Osteoblast (primary cell): ENCODE measurements at regions not wholly inside any gene's neighbourhood (a gene's known extent, or its start where the extent isn't known, plus 50 kb on each side); places are given as distances from the start of the nearest gene placed in this dataset.
"Not testable (repeated sequence)": the region's sequence is repeated elsewhere in the genome, so short reads cannot be mapped to it uniquely, and the experiment has no call there.

Experiments
- DNase-seq: peaks from one replicate; pipeline ENCODE4 v3.0.0; 2011; ENCODE audit warnings: low spot score, mixed read lengths; ENCODE audit not compliant: insufficient read length; ENCODE audit errors: missing footprints
- H2AFZ ChIP-seq: 2 replicates; pipeline ENCODE4 v1.6.0; 2011; ENCODE audit warnings: mild to moderate bottlenecking, low read length
- H3K27ac ChIP-seq: 2 replicates; pipeline ENCODE4 v1.5.1; 2011; ENCODE audit warnings: mild to moderate bottlenecking, low read depth, low read length, moderate library complexity
- H3K27me3 ChIP-seq: 2 replicates; pipeline ENCODE4 v1.6.0; 2012; ENCODE audit warnings: mild to moderate bottlenecking, control low read depth, inconsistent platforms, low read length, moderate library complexity; ENCODE audit not compliant: insufficient read depth
- H3K36me3 ChIP-seq: 2 replicates; pipeline ENCODE4 v1.5.1; 2011; ENCODE audit warnings: mild to moderate bottlenecking, low read length, control low read depth, moderate library complexity; ENCODE audit not compliant: insufficient read depth
- H3K4me1 ChIP-seq: 2 replicates; pipeline ENCODE4 v1.5.1; 2011; ENCODE audit warnings: mild to moderate bottlenecking, low read length, control low read depth, moderate library complexity; ENCODE audit not compliant: insufficient read depth
- H3K4me2 ChIP-seq: 2 replicates; pipeline ENCODE4 v1.6.0; 2011; ENCODE audit warnings: mild to moderate bottlenecking, low read length; ENCODE audit not compliant: insufficient read depth
- H3K4me3 ChIP-seq: fragments of 200-600 bp; sonication (generic); 3 replicates; pipeline ENCODE4 v1.5.1; 2012; ENCODE audit warnings: mild to moderate bottlenecking, low read length, inconsistent platforms; ENCODE audit not compliant: insufficient read depth
- H3K79me2 ChIP-seq: 2 replicates; pipeline ENCODE4 v1.6.0; 2012; ENCODE audit warnings: mild to moderate bottlenecking, low read length, control low read depth, inconsistent platforms; ENCODE audit not compliant: insufficient read depth
- H3K9me3 ChIP-seq: 2 replicates; pipeline ENCODE4 v1.5.1; 2011; ENCODE audit warnings: low read depth, low read length, control low read depth
- H4K20me1 ChIP-seq: 2 replicates; pipeline ENCODE4 v1.6.0; 2012; ENCODE audit warnings: mild to moderate bottlenecking, low read length, control low read depth; ENCODE audit not compliant: insufficient read depth
- CTCF ChIP-seq: IDR thresholded peaks from 2 replicates; pipeline ENCODE4 v1.5.1; 2011; ENCODE audit warnings: mild to moderate bottlenecking, low read depth, low read length, moderate library complexity; ENCODE audit errors: extremely low read depth

GRCh38 chr7:12030116-12030515 is 181.0 kb upstream of the TMEM106B start:
- H2AFZ ChIP-seq = no peak overlapping the region
- H3K36me3 ChIP-seq = no peaks in the 10 kb centered on the region
- DNase-seq = no peak
- no peak overlapping the region for H3K27ac ChIP-seq
- H3K9me3 ChIP-seq = no peaks in the 10 kb centered on the region
- peaks cover 5% of the 10 kb centered on the region for H3K4me1 ChIP-seq
- TF ChIP-seq CTCF = no peak
- H4K20me1 ChIP-seq = no peaks in the 10 kb centered on the region
- no peaks in the 10 kb centered on the region for H3K27me3 ChIP-seq
- H3K4me2 ChIP-seq = no peak overlapping the region
- H3K79me2 ChIP-seq = no peaks in the 10 kb centered on the region
- no peak overlapping the region for H3K4me3 ChIP-seq

GRCh38 chr7:12031186-12031585 is 179.9 kb upstream of the TMEM106B start:
- Histone ChIP-seq H3K27ac (no peak overlapping the region), H4K20me1 (no peaks in the 10 kb centered on the region)
- DNase-seq = no peak

GRCh38 chr7:12031638-12032037 is 179.5 kb upstream of the TMEM106B start:
- TF ChIP-seq CTCF = no peak
- peaks cover 3% of the 10 kb centered on the region for H3K4me1 ChIP-seq
- no peaks in the 10 kb centered on the region for H3K27me3 ChIP-seq
- H2AFZ ChIP-seq = no peak overlapping the region
- no peak overlapping the region for H3K27ac ChIP-seq
- no peak overlapping the region for H3K4me2 ChIP-seq
- no peaks in the 10 kb centered on the region for H4K20me1 ChIP-seq
- H3K4me3 ChIP-seq = no peak overlapping the region
- DNase-seq = no peak
- no peaks in the 10 kb centered on the region for H3K36me3 ChIP-seq
- H3K79me2 ChIP-seq = no peaks in the 10 kb centered on the region
- no peaks in the 10 kb centered on the region for H3K9me3 ChIP-seq

More at GRCh38 chr7:12031186-12031585, 179.9 kb upstream of the TMEM106B start:
- Histone ChIP-seq H3K27me3 (no peaks in the 10 kb centered on the region), H3K4me3 (no peak overlapping the region), H3K79me2 (no peaks in the 10 kb centered on the region), H3K9me3 (no peaks in the 10 kb centered on the region), H2AFZ (no peak overlapping the region), H3K36me3 (no peaks in the 10 kb centered on the region), H3K4me1 (peaks cover 3% of the 10 kb centered on the region), H3K4me2 (no peak overlapping the region)
- TF ChIP-seq CTCF = no peak

GRCh38 chr7:12032146-12032545 is 178.9 kb upstream of the TMEM106B start:
- no peaks in the 10 kb centered on the region for H3K79me2 ChIP-seq
- TF ChIP-seq CTCF = no peak
- peaks cover 3% of the 10 kb centered on the region for H3K4me1 ChIP-seq
- no peaks in the 10 kb centered on the region for H3K27me3 ChIP-seq
- no peaks in the 10 kb centered on the region for H3K36me3 ChIP-seq
- no peak overlapping the region for H3K4me3 ChIP-seq
- no peak overlapping the region for H3K27ac ChIP-seq
- H3K9me3 ChIP-seq = no peaks in the 10 kb centered on the region
- no peak overlapping the region for H2AFZ ChIP-seq
- H4K20me1 ChIP-seq = no peaks in the 10 kb centered on the region
- no peak overlapping the region for H3K4me2 ChIP-seq
- no peak for DNase-seq

- H3K4me3 ChIP-seq, H2AFZ ChIP-seq, H3K27me3 ChIP-seq, DNase-seq, H3K27ac ChIP-seq, H4K20me1 ChIP-seq, H3K9me3 ChIP-seq, H3K4me2 ChIP-seq, H3K4me1 ChIP-seq, H3K79me2 ChIP-seq, H3K36me3 ChIP-seq: not testable (repeated sequence)
These were observed 167.6 kb upstream of the TMEM106B start for GRCh38 chr7:12043457-12043856.
